HG03575 (cell line): ENCODE measurements at regions not wholly inside any gene's neighbourhood (a gene's known extent, or its start where the extent isn't known, plus 50 kb on each side); places are given as distances from the start of the nearest gene placed in this dataset.

Source experiments
- ATAC-seq: cut with Tn5 transposase; IDR thresholded peaks from one replicate; pipeline ENCODE4 v1.9.1; 2021; ENCODE audit not compliant: unreplicated experiment, insufficient number of reproducible peaks, low FRiP score; ENCODE audit errors: extremely low read depth

DNA sequence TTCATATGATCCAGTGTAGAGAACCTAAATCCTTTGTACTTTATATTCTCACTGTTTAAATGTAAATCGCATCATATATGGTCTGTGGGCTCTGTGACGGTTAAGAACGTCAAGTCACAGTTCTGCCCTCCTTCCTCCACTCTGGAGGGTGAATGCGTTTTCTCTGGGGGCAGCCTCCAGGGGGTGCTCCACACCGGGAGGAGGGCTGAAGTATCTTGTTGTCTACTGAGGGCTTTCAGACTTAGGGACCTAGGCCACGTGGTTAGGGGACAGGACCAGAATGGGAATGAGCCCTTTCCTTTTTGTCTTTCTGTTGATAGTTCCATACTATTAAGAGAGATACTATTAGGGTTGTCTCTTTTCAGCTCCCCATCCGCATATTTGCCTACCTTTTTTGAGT, 504.9 kb downstream of the FGF9 start:
- ATAC-seq, result no peak

DNA sequence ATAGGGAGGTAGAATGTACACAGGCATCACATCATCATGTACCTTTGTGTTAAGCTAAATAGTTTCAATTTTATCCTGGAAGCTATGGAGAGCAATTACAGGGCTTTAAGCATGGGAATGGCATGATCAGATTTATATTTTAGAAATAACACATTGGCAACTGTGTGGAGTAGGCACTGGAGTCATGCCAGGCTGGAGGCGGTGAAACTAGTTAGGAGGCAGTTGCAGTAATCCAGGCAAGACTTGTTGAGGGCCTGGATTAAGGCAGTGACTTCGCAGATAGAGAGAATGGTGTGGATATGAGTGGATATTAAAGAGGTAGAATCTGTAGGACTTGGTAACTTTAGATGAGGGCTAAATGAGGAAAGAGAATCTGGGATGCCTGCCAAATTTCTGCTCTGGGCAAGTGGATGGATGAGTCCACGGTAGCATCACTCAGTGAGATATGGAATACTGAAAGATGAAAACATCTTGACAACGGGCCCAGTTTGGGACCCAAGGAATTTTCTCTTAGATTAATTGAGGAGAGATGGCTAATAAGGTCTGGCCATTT, 506.2 kb downstream of the FGF9 start:
- ATAC-seq, result no peak

DNA sequence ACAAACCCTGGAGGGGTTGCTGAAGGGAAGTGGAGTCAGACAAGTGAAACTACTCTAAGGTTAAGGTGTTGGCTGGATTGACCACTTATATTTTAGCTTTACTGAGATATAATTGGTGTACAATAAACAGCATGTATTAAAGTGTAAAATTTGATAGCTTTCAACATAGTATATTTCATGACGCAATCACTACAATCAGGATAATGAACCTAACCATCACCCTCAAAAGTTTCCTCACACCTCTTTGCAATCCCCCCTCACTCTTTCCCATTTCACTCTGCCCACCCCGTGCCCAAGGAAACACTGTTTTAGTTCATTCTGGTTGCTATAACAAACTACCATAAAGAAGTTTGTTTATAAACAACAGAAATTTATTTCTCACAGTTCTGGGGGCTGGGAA, 508.0 kb downstream of the FGF9 start:
- ATAC-seq, result no peak

DNA sequence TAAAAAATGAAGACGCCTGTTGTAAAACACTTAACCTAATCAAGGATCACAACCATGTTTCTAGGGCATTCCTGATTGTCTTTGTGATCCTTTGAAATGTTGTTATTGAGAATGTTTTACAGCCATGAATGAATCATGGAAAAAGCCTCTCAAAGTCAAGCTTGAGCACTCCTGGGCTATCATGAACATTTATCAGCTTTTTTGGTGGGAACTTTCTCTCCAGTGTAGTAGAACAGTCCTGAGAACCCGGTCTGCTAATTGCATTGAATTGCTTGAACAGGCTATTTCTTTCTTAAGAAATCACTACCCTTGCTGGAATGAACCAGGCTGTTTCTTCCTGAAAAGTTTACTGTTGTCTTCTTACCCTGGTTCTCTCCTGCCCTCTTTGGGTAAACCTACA, 516.5 kb downstream of the FGF9 start:
- ATAC-seq, result no peak

DNA sequence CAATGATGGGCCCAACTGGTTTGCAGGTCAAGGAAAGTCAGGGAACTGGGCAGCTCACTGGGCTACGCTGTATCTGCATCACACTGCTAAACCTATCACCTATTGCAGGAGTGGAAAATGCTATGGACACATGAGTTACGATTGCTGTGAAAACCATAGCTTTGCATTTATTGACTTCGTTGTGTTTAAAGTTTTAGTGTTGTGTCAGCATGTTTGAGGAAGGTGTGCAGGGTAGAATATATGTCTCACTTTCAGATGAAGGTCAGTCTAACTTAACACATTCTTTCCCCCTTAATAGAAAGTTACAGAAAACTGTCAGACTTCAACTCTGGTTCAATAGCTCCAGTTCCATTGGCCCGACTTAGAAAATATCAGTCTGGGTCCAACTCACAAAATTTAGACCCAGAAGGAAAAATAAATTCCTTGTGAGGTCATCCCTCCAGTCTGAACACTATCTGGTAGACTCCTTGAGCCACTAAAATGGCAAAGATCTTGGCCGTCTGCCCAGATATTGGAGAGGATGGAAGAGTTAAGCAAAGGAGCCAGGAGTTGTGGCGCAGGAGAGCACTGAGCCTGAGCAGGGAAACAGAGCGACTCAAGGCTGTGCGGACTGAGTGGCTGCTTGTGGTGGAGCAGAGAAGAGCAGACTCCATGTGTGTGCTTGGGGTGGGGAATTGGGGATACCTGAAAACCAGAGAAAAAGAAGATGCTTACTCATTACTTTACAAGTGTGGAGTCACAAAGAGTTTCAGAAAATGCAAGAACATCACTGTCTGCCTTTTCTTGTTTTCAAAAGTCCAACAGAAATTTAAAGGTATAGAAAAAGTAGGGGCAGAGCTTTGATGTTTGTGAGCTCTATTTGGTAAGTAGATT, 518.5 kb downstream of the FGF9 start:
- no peak for ATAC-seq

DNA sequence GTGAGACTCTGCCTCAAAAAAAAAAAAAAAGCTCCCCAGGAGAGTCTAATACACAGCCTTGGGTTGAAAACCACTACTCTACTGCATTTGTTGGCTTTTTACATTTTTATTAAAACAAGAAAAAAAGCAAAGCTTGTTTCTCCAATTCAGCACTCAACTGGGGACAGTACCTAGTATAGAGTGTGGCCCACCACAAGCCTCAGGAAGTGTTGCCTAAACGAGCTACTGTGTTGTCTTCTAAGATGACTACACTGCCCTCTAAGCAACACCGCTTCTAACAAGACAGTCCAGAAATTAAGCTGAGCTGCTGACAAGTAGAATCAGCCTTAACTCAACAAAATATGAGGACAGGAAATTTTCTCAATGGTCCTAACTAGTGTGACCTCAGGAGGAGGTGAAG, 522.2 kb downstream of the FGF9 start:
- no peak for ATAC-seq

DNA sequence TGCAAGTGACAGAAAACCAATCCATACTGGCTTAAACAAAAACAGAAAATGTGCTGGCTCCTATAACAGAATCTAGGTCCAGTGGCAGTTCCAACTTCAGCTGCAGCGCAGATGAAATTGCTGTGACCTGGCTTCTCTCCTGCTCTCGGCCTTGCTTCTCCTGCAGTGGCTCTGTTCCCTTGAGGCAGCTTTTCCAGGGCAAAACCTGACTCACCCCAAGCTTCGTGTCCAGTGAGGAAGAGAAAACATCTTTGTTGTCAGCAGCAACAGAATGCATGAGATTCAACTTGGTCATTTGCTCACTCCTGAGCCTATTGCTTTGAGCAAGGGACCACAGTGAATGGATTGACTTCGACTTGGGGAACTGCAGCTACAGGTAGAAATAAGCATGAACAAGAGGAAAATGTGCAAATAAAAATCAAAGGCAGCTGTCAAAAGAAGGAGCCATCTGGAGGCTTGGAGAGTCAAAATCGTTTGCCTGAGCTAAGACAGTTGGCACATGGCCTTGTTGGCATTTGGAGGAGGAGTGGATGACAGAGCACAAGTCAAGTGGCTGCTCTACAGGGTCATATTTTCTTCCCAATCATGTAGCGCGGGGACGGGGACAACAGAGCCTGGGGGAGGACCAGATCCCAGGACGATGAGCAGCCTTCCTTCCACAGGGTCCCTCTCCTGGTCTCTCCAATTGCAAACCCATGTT, 523.4 kb downstream of the FGF9 start:
- no peak for ATAC-seq

DNA sequence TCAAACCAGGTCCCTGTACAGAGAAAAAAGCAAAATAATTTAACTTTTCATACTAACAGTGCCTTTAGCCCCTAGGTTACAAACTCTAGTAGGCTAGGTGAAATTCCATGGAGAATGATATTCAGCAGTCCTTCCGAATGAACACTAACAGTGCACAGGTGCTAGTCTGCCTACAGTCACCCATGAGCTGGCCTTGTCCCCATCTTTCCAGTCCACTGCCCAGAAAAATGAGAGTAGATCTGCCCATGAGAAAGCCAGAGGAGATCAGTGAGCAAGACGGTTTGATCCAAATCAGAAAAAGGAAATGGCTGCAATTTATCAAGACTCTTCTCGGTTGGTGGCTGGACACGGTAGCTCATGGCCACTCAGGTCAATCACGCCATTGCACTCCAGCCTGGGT, 524.9 kb downstream of the FGF9 start:
- no peak for ATAC-seq

DNA sequence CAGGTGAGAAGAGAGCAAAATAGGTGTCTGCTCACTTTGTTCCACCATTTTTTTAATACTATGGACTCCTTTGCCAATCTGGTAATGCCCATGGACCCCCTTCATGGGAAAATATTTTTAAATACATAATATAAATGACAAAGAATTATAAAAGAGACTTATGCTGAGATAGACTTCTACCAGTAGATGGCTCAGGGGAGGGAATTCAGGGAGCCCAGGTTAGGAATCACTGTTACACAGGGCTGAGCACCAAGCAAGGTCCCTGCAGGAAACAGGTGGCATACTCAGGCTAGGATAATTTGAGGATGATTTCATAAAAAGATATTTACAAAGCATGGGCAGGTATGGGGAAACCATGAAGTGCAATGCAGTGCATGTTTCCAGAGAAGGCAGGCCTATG, 525.9 kb downstream of the FGF9 start:
- no peak for ATAC-seq

DNA sequence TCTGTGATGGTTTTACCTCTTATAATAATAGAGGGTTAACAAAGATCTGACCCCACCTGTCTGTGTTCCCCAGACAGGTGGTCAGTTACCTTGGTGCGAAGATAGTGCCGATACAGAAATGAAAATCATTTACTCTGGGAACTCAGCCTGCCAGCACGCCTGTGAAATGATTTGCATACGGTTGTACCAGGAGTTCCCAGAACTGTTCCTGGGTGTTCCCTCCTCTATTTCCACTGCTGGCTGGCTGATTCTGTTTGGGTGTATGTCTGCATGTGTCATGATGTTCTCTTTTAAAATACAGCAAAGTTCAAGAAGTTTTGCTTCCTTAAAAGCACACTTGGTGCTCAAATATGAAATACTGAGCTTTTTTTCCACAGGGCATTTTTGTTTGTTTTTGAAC, 527.1 kb downstream of the FGF9 start:
- ATAC-seq, result no peak

DNA sequence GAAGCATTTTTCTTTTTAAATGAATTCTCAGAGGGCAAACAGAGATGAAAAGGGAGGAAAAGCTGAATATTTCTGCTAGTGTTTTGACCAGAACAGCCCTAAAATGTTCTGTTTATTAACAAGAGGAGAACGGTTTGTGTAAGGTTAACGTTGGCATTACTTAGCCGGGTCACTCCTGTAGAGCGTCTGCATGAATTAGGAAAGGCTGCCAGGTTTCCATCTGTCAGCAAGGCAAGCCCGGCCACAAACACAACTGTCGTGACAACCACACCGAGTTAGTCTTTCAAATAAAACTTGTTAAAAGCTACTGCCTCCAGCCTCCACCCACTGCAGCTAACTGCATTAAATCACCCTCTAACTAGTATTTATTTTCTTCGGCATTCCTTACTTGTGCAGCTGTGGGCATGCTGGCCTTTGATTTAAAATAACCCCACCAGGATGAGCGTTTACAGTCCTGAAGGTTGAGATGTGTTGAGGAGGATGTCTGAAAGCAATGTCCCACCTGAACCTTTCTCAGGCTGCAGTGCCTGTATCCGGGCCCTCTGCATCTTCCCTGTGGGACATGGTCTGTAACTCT, 527.9 kb downstream of the FGF9 start:
- no peak for ATAC-seq

DNA sequence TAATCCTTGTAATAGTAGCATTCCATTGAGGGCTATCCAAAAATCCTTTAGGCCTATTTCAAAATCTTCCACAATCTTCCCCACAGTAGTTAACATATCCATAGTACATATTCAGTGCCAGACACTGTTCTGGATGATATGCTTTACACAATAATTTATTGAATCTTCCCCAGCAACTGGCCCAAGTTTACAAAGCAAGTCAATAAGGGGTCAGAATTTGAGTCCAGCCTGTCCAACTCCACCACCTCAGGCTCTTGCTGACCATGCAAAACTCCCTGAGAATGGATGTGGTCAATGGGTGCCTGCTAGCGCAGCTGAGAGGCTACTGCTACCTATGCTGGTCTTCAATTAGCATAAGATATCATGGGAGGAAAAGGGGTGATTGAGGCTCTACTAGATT, 529.6 kb downstream of the FGF9 start:
- ATAC-seq, result no peak

DNA sequence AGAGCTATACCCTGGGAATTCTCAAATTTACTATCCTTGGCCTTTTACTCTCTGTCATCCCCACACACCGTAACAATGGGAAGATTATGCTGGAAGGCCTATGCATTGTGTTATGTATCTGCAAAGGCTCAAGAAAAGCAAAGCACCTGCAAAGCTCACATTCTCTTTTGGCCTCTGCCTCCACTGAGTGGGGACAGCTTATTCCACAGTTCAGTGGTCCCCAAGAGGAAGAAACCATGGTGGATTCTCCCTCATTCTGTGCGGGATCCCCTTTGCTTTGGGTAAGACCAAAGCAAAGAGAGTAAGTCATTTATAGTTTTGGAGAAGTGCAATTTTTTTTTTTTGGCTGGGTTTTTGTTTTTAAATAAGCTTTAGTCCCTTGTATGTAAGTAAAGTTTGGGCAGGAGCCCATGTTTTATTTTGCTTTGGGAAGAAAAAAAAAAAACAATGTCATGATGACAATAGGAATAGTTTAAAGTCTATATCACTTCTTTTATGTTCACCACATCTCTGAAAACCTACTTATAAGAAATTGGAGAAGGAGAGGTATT, 530.6 kb downstream of the FGF9 start:
- no peak for ATAC-seq

DNA sequence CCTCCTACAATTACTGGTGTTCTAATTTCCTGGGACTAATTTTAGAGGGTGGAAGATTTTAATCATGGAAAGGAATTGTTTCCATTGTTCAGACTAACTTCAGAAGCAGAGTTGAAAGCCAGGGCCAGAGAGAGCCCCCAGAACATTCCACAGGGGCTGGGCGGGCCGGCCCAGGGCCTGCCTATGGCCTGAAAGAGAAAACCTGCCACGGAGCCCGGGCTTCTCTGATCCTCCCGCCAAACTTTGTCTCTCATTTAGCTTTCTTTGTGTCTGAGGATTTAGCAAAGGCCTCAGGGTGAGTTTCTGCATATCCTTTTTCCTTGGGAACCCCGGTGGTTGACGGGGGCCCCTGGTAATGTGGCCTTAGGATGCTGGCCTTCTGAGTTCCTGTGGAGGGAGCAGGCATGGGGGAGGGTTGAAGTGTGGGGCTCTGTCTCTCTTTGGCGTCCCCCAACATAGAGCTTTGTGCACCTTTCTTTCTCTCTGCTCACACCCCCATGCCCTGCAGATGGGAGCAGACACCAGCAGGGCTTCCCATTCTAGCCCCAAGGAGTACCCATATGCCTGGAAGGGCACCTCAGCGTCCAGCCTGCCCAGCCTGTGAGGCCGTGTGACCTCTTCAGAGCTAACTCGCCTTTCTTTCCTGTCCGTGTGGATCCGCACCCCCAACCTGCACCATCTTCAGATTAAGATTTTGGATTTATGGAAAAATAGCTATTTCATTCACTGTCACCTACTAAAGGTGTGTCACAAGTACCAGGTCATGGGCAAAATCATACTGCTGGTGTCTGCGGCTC, 539.5 kb downstream of the FGF9 start:
- ATAC-seq, result no peak

DNA sequence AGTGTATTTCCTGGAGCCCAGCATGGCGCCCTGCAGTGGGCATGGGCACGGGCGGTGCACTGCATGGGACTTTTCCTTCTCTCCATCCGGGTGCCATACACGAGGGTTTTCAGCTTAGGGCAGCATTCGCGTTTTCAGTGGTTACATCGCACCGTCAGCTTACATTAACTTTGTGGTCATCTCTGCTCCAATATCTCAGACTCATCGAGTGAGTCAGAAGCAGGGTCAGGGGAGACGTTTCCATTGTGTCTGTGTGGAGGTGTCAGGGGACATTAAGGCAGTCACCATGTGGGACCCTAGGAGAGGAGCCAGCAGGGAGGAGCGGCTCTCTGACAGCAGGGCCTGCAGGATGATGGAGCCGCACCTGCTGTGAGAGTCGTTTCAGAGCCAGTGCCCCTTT, 541.0 kb downstream of the FGF9 start:
- no peak for ATAC-seq

DNA sequence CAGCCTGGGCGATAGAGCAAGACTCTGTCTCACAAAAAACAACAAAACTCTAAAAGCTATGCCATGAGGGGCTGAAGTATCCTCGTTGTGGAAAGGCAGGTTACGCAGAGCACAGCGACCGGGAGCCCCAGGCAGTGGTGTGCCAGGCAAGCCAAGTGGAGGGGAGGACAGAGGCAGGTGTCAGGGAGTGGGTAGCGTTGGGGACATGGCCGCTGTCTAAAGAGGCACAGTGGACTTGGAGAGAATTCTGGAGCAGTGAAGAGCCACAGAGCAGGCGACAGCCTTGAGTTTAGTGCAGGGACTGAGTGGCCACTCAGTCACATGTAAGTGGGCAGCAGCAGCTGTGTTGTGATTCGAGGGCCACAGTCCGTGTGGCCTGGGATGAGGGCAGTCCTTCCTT, 541.7 kb downstream of the FGF9 start:
- ATAC-seq, result no peak

DNA sequence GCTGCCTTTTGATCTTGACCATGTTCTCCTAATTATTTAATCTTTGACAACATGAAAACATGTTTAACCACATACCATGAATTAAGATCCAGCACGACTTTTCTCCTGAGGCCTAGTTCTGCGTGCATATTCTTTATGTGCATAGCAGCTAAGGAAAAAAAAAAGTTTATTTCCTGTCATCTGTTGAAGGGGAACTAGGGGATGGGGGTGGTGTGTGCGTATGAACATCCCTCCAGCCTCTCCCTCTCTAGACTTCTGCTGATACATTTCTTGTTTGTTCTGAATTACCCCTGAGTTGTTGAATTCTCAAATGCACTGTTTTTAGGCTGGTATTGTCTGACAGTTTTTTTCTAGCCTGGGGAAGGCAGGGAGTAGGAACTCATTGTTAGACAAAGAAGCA, 543.3 kb downstream of the FGF9 start:
- ATAC-seq, result no peak

DNA sequence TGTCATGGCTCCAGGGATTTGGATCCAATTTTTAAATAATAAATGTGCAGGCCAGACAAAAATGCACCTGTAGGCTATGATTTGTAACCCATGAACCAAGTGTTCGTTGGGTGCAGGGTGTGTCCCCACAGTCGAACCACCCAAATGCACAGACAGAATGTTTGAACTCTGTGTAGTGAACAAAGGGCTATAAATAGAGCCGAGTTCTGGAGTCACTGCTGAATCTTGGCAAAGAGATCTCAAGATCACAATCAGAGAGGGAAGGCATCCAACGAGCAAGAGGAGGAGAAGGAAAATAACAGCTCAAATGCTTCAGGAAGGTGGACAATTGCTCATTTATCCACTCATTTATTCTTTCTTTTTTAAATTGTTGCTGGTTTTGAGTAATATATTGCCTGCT, 547.9 kb downstream of the FGF9 start:
- no peak for ATAC-seq

DNA sequence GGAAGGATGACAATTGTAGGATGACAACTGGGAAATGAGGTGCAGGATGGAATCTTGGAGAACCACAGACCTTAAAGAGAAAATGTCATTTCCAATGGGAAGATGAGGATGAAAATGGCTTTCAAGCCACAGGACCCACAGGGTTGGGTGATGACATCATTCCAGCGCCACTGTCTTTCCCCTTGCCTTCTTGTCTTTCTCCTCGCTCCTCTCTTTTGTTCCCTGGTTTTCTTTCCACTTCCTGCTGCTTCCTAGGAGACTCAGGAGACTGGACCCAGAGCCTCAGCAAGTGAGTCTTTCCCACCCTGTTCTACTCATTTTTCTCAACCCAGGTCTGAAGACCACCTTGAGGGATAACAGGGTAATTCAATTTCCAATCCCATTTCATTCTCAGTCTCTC, 548.8 kb downstream of the FGF9 start:
- ATAC-seq, result no peak
